GM10266 (cell line): ENCODE measurements at regions not wholly inside any gene's neighbourhood (a gene's known extent, or its start where the extent isn't known, plus 50 kb on each side); places are given as distances from the start of the nearest gene placed in this dataset.

Source experiments
- DNase-seq: peaks from one replicate; pipeline ENCODE4 v3.0.0; 2012; ENCODE audit errors: extremely low spot score
- CTCF ChIP-seq: IDR thresholded peaks from 2 replicates; pipeline ENCODE4 v1.5.1; 2012; ENCODE audit warnings: mild to moderate bottlenecking, low read depth; ENCODE audit not compliant: control insufficient read depth, insufficient read depth; ENCODE audit errors: missing control alignments

- TF ChIP-seq CTCF = no peak
- no peak for DNase-seq
Observed at GRCh38 chr5:108678091-108678490, 69.6 kb upstream of the FER start.

GRCh38 chr5:108675736-108676135 lies 72.0 kb upstream of the FER start:
- no peak for DNase-seq

GRCh38 chr5:108672639-108673038 lies 75.1 kb upstream of the FER start:
- no peak for TF ChIP-seq CTCF
- DNase-seq = no peak

More at GRCh38 chr5:108675736-108676135, 72.0 kb upstream of the FER start:
- TF ChIP-seq CTCF = no peak

- no peak for DNase-seq
- no peak for TF ChIP-seq CTCF
Observed at GRCh38 chr5:108670591-108671289, 77.0 kb upstream of the FER start.

- TF ChIP-seq CTCF = no peak
- DNase-seq = no peak
Observed at GRCh38 chr5:108669462-108669861, 78.2 kb upstream of the FER start.

GRCh38 chr5:108661590-108662219 lies 86.0 kb upstream of the FER start:
- no peak for TF ChIP-seq CTCF
- no peak for DNase-seq

- TF ChIP-seq CTCF = no peak
- DNase-seq = no peak
Observed at GRCh38 chr5:108661024-108661423, 86.7 kb upstream of the FER start.
